ENCODE measurements at regions not wholly inside any gene's neighbourhood (a gene's known extent, or its start where the extent isn't known, plus 50 kb on each side); places are given as distances from the start of the nearest gene placed in this dataset.

GRCh38 chr3:72421126-72421525, 427.1 kb downstream of the SHQ1 start:
- no peak for DNase-seq

DNA sequence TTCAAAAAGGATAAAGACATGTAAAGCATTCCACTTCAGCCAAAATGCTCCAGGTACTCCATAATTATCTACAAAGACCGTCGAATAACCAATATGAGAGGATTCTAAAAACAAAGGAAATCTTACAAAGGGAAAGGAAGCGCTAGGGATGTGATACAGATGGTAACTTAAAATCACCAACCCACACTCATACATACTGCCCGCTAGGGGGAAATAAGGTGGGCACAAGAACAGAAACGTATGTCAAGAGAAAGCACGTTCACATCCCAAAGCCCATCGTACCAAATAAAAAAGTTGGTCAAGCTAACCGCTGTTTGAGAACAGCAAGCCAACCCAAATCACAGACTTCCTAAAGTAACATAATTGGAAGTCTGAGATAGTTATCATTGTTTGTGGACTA, 429.4 kb downstream of the SHQ1 start:
- no peak for DNase-seq

DNA sequence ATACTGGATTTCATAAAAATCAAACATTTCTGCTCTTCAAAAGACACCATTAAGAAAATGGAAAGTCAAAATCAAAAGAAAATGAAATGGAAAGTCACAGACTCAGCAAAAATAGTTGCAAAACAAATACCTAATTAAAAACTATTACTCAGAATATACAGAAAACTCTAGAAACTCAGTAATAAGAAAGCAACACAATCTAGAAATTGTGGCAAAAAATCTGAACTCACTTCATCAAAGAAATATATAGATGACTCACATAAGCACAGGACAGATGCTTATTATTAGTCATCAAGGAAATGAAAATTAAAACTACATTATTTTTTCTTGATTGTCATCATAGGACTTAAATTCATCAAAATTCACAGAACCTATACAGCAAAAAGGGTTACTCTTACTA, 430.0 kb downstream of the SHQ1 start:
- no peak for DNase-seq

- DNase-seq: no peak
These were observed 433.7 kb downstream of the SHQ1 start for GRCh38 chr3:72414481-72415016.

GRCh38 chr3:72413228-72413627, 435.0 kb downstream of the SHQ1 start:
- DNase-seq: no peak

GRCh38 chr3:72412340-72412956, 435.8 kb downstream of the SHQ1 start:
- no peak for DNase-seq

- no peak for DNase-seq
These were observed 436.4 kb downstream of the SHQ1 start for GRCh38 chr3:72411843-72412242.

DNA sequence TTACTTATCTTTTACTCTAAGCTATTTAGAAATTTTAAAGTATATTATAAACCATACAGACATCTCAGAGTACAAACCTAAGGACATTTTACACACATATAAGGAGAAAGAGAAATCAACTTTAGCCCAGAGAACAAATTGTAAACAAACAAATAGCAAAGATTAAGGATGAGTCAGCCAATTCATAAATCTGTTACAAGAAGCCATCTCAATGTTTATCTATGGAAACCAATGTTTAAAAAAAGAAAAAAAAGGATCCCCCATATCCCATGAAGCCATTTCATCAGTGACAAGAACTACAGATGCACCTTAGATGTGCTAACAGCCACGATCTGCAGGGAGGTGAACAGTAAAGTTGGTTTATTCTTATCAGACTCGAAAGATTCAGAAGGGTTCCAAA, 437.1 kb downstream of the SHQ1 start:
- no peak for DNase-seq

GRCh38 chr3:72408983-72409779, 439.1 kb downstream of the SHQ1 start:
- DNase-seq: no peak

GRCh38 chr3:72407766-72408165, 440.5 kb downstream of the SHQ1 start:
- no peak for DNase-seq

GRCh38 chr3:72405943-72406566, 442.2 kb downstream of the SHQ1 start:
- no peak for DNase-seq

- DNase-seq: no peak
These were observed 447.2 kb downstream of the SHQ1 start for GRCh38 chr3:72401005-72401545.

GRCh38 chr3:72398781-72399180, 449.5 kb downstream of the SHQ1 start:
- no peak for DNase-seq

- no peak for DNase-seq
These were observed 450.7 kb downstream of the SHQ1 start for GRCh38 chr3:72397586-72397985.

DNA sequence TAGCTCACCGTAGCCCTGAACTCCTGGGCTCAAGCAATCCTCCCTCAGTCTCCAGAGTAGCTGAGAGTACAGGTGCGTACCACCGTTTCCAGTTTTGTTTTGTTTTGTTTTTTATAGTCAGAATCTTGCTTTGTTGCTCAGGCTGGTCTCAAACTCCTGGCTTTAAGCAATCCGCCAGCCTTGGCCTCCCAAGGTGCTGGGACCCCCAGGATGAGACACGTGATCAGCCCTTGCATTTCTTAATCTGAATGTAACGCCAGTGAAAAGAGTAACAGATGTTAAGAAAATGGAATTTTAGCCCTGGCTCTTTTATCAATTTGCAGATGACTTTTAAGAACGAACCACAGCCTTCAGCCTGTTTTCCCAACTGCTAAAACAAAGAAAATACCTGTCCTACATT, 451.3 kb downstream of the SHQ1 start:
- no peak for DNase-seq

DNA sequence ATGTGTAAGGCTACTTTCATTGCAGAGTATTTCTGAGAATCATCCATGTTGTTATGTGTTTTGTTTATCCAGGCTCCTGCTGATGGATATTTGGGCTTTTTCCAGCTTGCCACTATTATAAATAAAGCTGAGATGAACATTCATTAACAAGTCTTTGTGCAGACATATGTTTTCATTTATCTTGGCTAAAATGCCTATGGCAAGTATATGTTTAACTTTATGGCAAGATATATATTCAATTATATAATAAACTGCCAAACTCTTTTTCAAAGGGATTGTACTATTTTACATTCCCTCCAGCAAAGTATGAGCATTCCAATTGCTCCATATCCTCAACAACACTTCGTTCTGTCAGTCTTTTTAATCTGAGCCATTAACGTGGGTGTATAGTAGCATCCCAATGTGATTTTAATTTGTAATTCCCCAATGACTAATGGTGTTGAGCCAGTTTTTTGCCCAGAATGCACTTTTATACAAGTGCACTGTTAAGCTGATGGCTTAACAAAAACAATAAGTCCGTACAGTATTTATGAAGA, 452.4 kb downstream of the SHQ1 start:
- no peak for DNase-seq

DNA sequence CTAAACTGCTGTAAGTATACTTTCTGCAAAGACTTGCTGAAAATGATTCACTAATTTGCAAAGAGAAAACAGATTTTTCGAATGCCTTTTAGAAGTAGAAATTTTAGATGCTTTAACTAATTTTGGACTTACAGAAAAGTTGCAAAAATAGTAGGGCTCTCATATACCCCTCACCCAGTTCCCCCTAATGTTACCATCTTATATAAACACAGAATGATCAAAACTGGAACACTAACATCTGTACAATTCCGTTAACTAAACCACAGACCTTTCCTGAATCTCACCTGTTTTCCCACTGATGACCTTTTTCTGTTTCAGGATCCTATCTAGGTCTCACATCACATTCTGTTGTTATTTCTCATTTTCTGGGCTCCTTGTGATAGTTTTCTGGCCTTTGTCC, 454.8 kb downstream of the SHQ1 start:
- DNase-seq: no peak

- no peak for DNase-seq
These were observed 456.6 kb downstream of the SHQ1 start for GRCh38 chr3:72391659-72392058.

GRCh38 chr3:72390841-72391240, 457.4 kb downstream of the SHQ1 start:
- no peak for DNase-seq

GRCh38 chr3:72388644-72389043, 459.6 kb downstream of the SHQ1 start:
- no peak for DNase-seq

DNA sequence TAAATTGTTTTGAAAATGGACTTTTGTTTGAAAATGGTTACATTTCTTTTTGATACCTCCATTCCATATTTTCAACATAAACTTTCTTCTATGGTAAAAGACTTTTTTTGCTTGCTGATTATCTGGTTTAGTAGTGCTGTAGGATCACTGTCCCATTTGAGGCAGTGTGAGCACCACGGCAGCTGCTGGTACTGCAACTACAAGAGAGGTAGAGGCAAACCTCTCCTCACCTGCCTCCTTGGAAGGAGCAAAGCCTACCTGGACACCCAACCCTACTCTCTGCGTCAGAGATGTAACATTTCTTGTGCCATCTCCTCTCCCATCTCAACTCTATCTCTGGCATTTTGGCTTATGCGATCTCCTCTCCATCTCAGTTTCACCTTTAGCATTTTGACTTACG, 460.1 kb downstream of the SHQ1 start:
- no peak for DNase-seq

- DNase-seq: no peak
These were observed 461.8 kb downstream of the SHQ1 start for GRCh38 chr3:72386327-72387000.

DNA sequence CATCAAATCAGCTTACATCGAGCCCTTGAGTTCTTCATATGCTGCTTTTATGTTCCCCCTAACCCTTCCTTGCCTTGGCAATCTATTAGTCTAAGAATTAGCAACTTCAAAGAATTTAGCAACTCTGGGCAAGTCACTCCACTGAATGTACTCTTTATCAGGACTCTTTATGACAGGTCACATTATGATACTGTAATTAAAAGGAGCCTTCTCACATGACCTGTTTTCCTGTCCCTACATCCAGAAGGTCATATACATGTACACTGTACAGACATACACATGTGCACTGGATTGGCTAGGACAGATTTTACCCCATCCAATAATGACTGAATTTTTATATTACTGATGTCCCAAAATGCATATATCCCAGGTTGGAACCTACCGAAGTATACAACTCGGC, 463.1 kb downstream of the SHQ1 start:
- DNase-seq: no peak
